SK-N-SH treated with all-trans-retinoic acid at 6 μM for 48 hours (cell line): ENCODE measurements at regions not wholly inside any gene's neighbourhood (a gene's known extent, or its start where the extent isn't known, plus 50 kb on each side); places are given as distances from the start of the nearest gene placed in this dataset.

ENCODE experiments used
- ATAC-seq: fragments of 200-7000 bp; cut with Tn5 transposase; 3 replicates; pipeline ENCODE4 v1.9.1; 2020; ENCODE audit warnings: mild to moderate bottlenecking, moderate library complexity
- ARNTL ChIP-seq: fragments of 450-650 bp; formaldehyde crosslinking; IDR thresholded peaks from 2 replicates; pipeline ENCODE4 v1.5.0; 2020; ENCODE audit warnings: low read depth, mild to moderate bottlenecking, moderate library complexity, borderline replicate concordance
- CSDC2 ChIP-seq: fragments of 250-450 bp; sonication (Bioruptor Pico); IDR thresholded peaks from 2 replicates; pipeline ENCODE4 v1.5.0; 2020; ENCODE audit warnings: mild to moderate bottlenecking, moderate library complexity
- CSRNP3 ChIP-seq: fragments of 250-450 bp; sonication (Bioruptor Pico); IDR thresholded peaks from 2 replicates; pipeline ENCODE4 v1.5.1; 2021; ENCODE audit warnings: mild to moderate bottlenecking, moderate library complexity
- GLIS3 ChIP-seq: fragments of 250-450 bp; sonication (Bioruptor Pico); IDR thresholded peaks from 2 replicates; pipeline ENCODE4 v1.5.0; 2020; ENCODE audit warnings: mild to moderate bottlenecking, moderate library complexity
- ISL1 ChIP-seq: fragments of 250-450 bp; sonication (Bioruptor Pico); IDR thresholded peaks from 2 replicates; pipeline ENCODE4 v2.1.2; 2022; ENCODE audit warnings: mild to moderate bottlenecking, moderate library complexity
- OSR1 ChIP-seq: fragments of 250-450 bp; sonication (Bioruptor Pico); IDR thresholded peaks from 2 replicates; pipeline ENCODE4 v1.8.0; 2022; ENCODE audit warnings: moderate library complexity, mild to moderate bottlenecking, inconsistent platforms
- PATZ1 ChIP-seq: fragments of 250-450 bp; sonication (Bioruptor Pico); IDR thresholded peaks from 2 replicates; pipeline ENCODE4 v1.8.0; 2020; ENCODE audit warnings: mild to moderate bottlenecking, moderate library complexity, borderline replicate concordance
- PPARA ChIP-seq: fragments of 250-450 bp; sonication (Bioruptor Pico); IDR thresholded peaks from 2 replicates; pipeline ENCODE4 v1.5.0; 2020; ENCODE audit warnings: mild to moderate bottlenecking, borderline replicate concordance
- RARB ChIP-seq: fragments of 250-450 bp; sonication (Bioruptor Pico); IDR thresholded peaks from 2 replicates; pipeline ENCODE4 v1.8.0; 2021; ENCODE audit warnings: mild to moderate bottlenecking, moderate library complexity
- SNAI2 ChIP-seq: fragments of 250-450 bp; sonication (Bioruptor Pico); IDR thresholded peaks from 2 replicates; pipeline ENCODE4 v1.5.0; 2020; ENCODE audit warnings: mild to moderate bottlenecking, moderate library complexity
- TCF4 ChIP-seq: fragments of 250-450 bp; sonication (Bioruptor Pico); IDR thresholded peaks from 2 replicates; pipeline ENCODE4 v1.8.0; 2021; ENCODE audit warnings: mild to moderate bottlenecking, moderate library complexity, borderline replicate concordance
- TOX ChIP-seq: fragments of 250-450 bp; sonication (Bioruptor Pico); IDR thresholded peaks from 2 replicates; pipeline ENCODE4 v1.8.0; 2021; ENCODE audit warnings: mild to moderate bottlenecking, moderate library complexity, borderline replicate concordance
- ZC3H10 ChIP-seq: fragments of 250-450 bp; sonication (Bioruptor Pico); IDR thresholded peaks from 2 replicates; pipeline ENCODE4 v1.5.1; 2021; ENCODE audit warnings: mild to moderate bottlenecking, moderate library complexity
- ZFP3 ChIP-seq: fragments of 250-450 bp; sonication (Bioruptor Pico); IDR thresholded peaks from 2 replicates; pipeline ENCODE4 v1.5.0; 2020; ENCODE audit warnings: mild to moderate bottlenecking, moderate library complexity
- ZFP30 ChIP-seq: fragments of 450-650 bp; formaldehyde crosslinking; IDR thresholded peaks from 2 replicates; pipeline ENCODE4 v1.5.0; 2022; ENCODE audit warnings: mild to moderate bottlenecking, moderate library complexity
- ZNF565 ChIP-seq: fragments of 450-650 bp; formaldehyde crosslinking; conservative IDR thresholded peaks from 2 replicates; pipeline ENCODE4 v1.5.0; 2020; ENCODE audit warnings: low read depth, mild to moderate bottlenecking, moderate library complexity
- ZNF70 ChIP-seq: fragments of 450-650 bp; formaldehyde crosslinking; IDR thresholded peaks from 2 replicates; pipeline ENCODE4 v1.5.0; 2020; ENCODE audit warnings: mild to moderate bottlenecking, moderate library complexity
- ZNF8 ChIP-seq: fragments of 450-650 bp; formaldehyde crosslinking; IDR thresholded peaks from 2 replicates; pipeline ENCODE4 v1.5.0; 2020; ENCODE audit warnings: mild to moderate bottlenecking, moderate library complexity
- TF ChIP-seq, protein P1 (sequence below): fragments of 250-450 bp; sonication (Bioruptor Pico); IDR thresholded peaks from 2 replicates; pipeline ENCODE4 v1.8.0; 2021; ENCODE audit warnings: low read depth, mild to moderate bottlenecking, moderate library complexity, borderline replicate concordance
- TF ChIP-seq, protein P2 (sequence below): fragments of 250-450 bp; sonication (Bioruptor Pico); IDR thresholded peaks from 2 replicates; pipeline ENCODE4 v1.5.1; 2020; ENCODE audit warnings: low read depth, mild to moderate bottlenecking, moderate library complexity

- TF ChIP-seq RARB (CRISPR knock-in tag) (no peak), ZNF565 (no peak), CSDC2 (no peak), SNAI2 (CRISPR knock-in tag) (no peak), ARNTL (CRISPR knock-in tag) (no peak), ISL1 (CRISPR knock-in tag) (no peak), ZNF8 (CRISPR knock-in tag) (no peak), ZC3H10 (no peak), TOX (CRISPR knock-in tag) (no peak), ZFP3 (no peak)
- TF ChIP-seq, protein P1, sequence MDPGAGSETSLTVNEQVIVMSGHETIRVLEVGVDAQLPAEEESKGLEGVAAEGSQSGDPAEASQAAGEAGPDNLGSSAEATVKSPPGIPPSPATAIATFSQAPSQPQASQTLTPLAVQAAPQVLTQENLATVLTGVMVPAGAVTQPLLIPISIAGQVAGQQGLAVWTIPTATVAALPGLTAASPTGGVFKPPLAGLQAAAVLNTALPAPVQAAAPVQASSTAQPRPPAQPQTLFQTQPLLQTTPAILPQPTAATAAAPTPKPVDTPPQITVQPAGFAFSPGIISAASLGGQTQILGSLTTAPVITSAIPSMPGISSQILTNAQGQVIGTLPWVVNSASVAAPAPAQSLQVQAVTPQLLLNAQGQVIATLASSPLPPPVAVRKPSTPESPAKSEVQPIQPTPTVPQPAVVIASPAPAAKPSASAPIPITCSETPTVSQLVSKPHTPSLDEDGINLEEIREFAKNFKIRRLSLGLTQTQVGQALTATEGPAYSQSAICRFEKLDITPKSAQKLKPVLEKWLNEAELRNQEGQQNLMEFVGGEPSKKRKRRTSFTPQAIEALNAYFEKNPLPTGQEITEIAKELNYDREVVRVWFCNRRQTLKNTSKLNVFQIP (CRISPR knock-in tag) = no peak
- TF ChIP-seq, protein P2, sequence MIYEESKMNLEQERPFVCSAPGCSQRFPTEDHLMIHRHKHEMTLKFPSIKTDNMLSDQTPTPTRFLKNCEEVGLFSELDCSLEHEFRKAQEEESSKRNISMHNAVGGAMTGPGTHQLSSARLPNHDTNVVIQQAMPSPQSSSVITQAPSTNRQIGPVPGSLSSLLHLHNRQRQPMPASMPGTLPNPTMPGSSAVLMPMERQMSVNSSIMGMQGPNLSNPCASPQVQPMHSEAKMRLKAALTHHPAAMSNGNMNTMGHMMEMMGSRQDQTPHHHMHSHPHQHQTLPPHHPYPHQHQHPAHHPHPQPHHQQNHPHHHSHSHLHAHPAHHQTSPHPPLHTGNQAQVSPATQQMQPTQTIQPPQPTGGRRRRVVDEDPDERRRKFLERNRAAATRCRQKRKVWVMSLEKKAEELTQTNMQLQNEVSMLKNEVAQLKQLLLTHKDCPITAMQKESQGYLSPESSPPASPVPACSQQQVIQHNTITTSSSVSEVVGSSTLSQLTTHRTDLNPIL (CRISPR knock-in tag) = no peak
- ATAC-seq = no peak
Measured at GRCh38 chr14:83331513-83331912, 1797.9 kb upstream of the SEL1L start.

- no peak for TF ChIP-seq CSRNP3 (CRISPR knock-in tag)
- TF ChIP-seq ZNF70 = no peak
- TF ChIP-seq TOX (CRISPR knock-in tag) = no peak
- TF ChIP-seq ZFP3 = no peak
- no peak for TF ChIP-seq OSR1
- no peak for TF ChIP-seq ZC3H10
- TF ChIP-seq, protein P1 (CRISPR knock-in tag) = no peak
- TF ChIP-seq TCF4 = no peak
- no peak for TF ChIP-seq ZNF565
- no peak for TF ChIP-seq ISL1 (CRISPR knock-in tag)
- TF ChIP-seq GLIS3 (CRISPR knock-in tag) = no peak
- no peak for TF ChIP-seq CSDC2
- TF ChIP-seq ZFP30 (CRISPR knock-in tag) = no peak
- TF ChIP-seq, protein P2 (CRISPR knock-in tag) = no peak
- TF ChIP-seq RARB (CRISPR knock-in tag) = no peak
- TF ChIP-seq ARNTL (CRISPR knock-in tag) = no peak
- TF ChIP-seq PATZ1 (CRISPR knock-in tag) = no peak
- TF ChIP-seq ZNF8 (CRISPR knock-in tag) = no peak
- TF ChIP-seq PPARA = no peak
Measured at GRCh38 chr14:83342590-83342989, 1808.9 kb upstream of the SEL1L start.

GRCh38 chr14:83347874-83348273 is 1814.2 kb upstream of the SEL1L start:
- TF ChIP-seq ISL1 (CRISPR knock-in tag) = peak; percentile 53
- TF ChIP-seq ZNF565 = no peak
- no peak for TF ChIP-seq CSDC2
- TF ChIP-seq TCF4 = no peak
- ATAC-seq = no peak

More at GRCh38 chr14:83342590-83342989, 1808.9 kb upstream of the SEL1L start:
- no peak for ATAC-seq
